H1 (cell line): ENCODE measurements at regions not wholly inside any gene's neighbourhood (a gene's known extent, or its start where the extent isn't known, plus 50 kb on each side); places are given as distances from the start of the nearest gene placed in this dataset.

Experiments used
- CTCF ChIA-PET: fragments of 300-600 bp; sonication (Branson Sonifier 250); formaldehyde crosslinking; loops from one replicate; lab custom pipeline; 2021; ENCODE audit not compliant: partially characterized antibody; lab: Charles Lee
- POLR2A ChIA-PET: fragments of 300-600 bp; sonication (Branson Sonifier 250); formaldehyde crosslinking; loops from one replicate; lab custom pipeline; 2021; ENCODE audit warnings: inconsistent platforms; ENCODE audit not compliant: partially characterized antibody; lab: Charles Lee
- DNase-seq, 2 experiments: peaks; one replicate each; pipeline versions ENCODE4 v3.0.0 to v3.0.0-alpha.2; 2010 to 2022; ENCODE audit warnings: low spot score in 2 of 2, low read depth in 1 of 2, mixed read lengths in 1 of 2
- FAIRE-seq: peaks from 2 replicates; lab custom pipeline; 2011; peaks lifted over from hg19 to GRCh38; lab: Jason Lieb, UNC
- H2AFZ ChIP-seq: 2 replicates; pipeline ENCODE4 v1.8.1; 2012; ENCODE audit warnings: low read length, inconsistent platforms
- H2AK5ac ChIP-seq: 2 replicates; pipeline ENCODE4 v1.6.1; 2013; ENCODE audit warnings: low read depth, low read length
- H2BK120ac ChIP-seq: replicated peaks from 2 replicates; pipeline ENCODE3; 2013; ENCODE audit warnings: low read depth, low read length, inconsistent platforms
- H2BK12ac ChIP-seq: 2 replicates; pipeline ENCODE4 v1.6.1; 2013; ENCODE audit warnings: low read depth, low read length
- H2BK15ac ChIP-seq: 2 replicates; pipeline ENCODE4 v1.6.1; 2013; ENCODE audit warnings: low read length
- H2BK20ac ChIP-seq: 2 replicates; pipeline ENCODE4 v1.6.1; 2013; ENCODE audit warnings: low read length
- H2BK5ac ChIP-seq: 2 replicates; pipeline ENCODE4 v1.6.1; 2013; ENCODE audit warnings: low read depth, low read length
- H3K14ac ChIP-seq: 2 replicates; pipeline ENCODE4 v1.6.1; 2013; ENCODE audit warnings: inconsistent platforms; ENCODE audit not compliant: insufficient read length
- H3K18ac ChIP-seq: 2 replicates; pipeline ENCODE4 v1.6.1; 2013; ENCODE audit warnings: low read length; ENCODE audit errors: extremely low read depth
- H3K23ac ChIP-seq: 2 replicates; pipeline ENCODE4 v1.6.1; 2013; ENCODE audit warnings: inconsistent platforms; ENCODE audit not compliant: insufficient read length
- H3K23me2 ChIP-seq: 2 replicates; pipeline ENCODE4 v1.6.1; 2013; ENCODE audit warnings: low read depth, low read length
- H3K27ac ChIP-seq: 2 replicates; pipeline ENCODE4 v1.6.1; 2011; ENCODE audit warnings: low read depth, low read length, inconsistent platforms
- H3K27me3 ChIP-seq, 4 experiments: replicated peaks in 1 of 4; 1 replicate in 1 of 4; 2 replicates in 3 of 4; pipeline versions ENCODE4 v1.6.1 to v1.8.1; 2011 to 2013; ENCODE audit warnings: low read length in 3 of 4, mild to moderate bottlenecking in 3 of 4, inconsistent platforms in 2 of 4, mixed read lengths in 2 of 4, moderate library complexity in 1 of 4; ENCODE audit not compliant: control insufficient read depth in 3 of 4, insufficient read depth in 3 of 4; ENCODE audit errors: extremely low read depth in 1 of 4
- H3K36me3 ChIP-seq, 4 experiments: 2 replicates each; pipeline versions ENCODE4 v1.6.1 to v1.8.1; 2011 to 2013; ENCODE audit warnings: mild to moderate bottlenecking in 4 of 4, low read length in 3 of 4, moderate library complexity in 2 of 4, control low read depth in 1 of 4, inconsistent platforms in 1 of 4; ENCODE audit not compliant: insufficient read depth in 4 of 4, control insufficient read depth in 2 of 4
- H3K4ac ChIP-seq: replicated peaks from 2 replicates; pipeline ENCODE3; 2013; ENCODE audit warnings: low read length, low read depth, mixed read lengths, inconsistent platforms; ENCODE audit not compliant: insufficient read length
- H3K4me1 ChIP-seq, 4 experiments: replicated peaks in 1 of 4; 1 replicate in 1 of 4; 2 replicates in 3 of 4; pipeline versions ENCODE4 v1.6.1 to v1.8.1; 2011 to 2013; ENCODE audit warnings: low read length in 3 of 4, inconsistent platforms in 2 of 4, mixed read lengths in 1 of 4; ENCODE audit not compliant: insufficient read depth in 4 of 4, control insufficient read depth in 3 of 4
- H3K4me2 ChIP-seq, 2 experiments: 2 replicates each; pipeline versions ENCODE4 v1.6.1 to v1.8.1; 2011 to 2013; ENCODE audit warnings: low read depth in 2 of 2, low read length in 2 of 2, control low read depth in 1 of 2, inconsistent platforms in 1 of 2, mild to moderate bottlenecking in 1 of 2; ENCODE audit not compliant: insufficient read depth in 1 of 2
- H3K4me3 ChIP-seq, 4 experiments: fragments of 200-600, 300-600 bp in 1 of 4; sonication (generic), shearing (Covaris generic), sonication (Bioruptor Twin) in 1 of 4; 2 replicates each; pipeline versions ENCODE4 v1.5.1 to v1.8.1; 2011 to 2016; ENCODE audit warnings: low read length in 4 of 4, low read depth in 3 of 4, control low read depth in 2 of 4, inconsistent platforms in 2 of 4, mild to moderate bottlenecking in 2 of 4, mixed read lengths in 1 of 4, moderate library complexity in 1 of 4; ENCODE audit not compliant: insufficient read depth in 2 of 4; ENCODE audit errors: extremely low read depth in 1 of 4
- H3K56ac ChIP-seq: replicated peaks from 2 replicates; pipeline ENCODE3; 2013; ENCODE audit warnings: low read depth, mild to moderate bottlenecking, mixed read lengths, low read length, inconsistent platforms; ENCODE audit not compliant: insufficient read length
- H3K79me1 ChIP-seq: 2 replicates; pipeline ENCODE4 v1.6.1; 2013; ENCODE audit warnings: low read depth, low read length, control low read depth
- H3K79me2 ChIP-seq, 2 experiments: 2 replicates each; pipeline versions ENCODE4 v1.6.1 to v1.8.1; 2012 to 2013; ENCODE audit warnings: low read length in 2 of 2, mild to moderate bottlenecking in 2 of 2, inconsistent platforms in 1 of 2; ENCODE audit not compliant: insufficient read depth in 2 of 2, control insufficient read depth in 1 of 2
- H3K9ac ChIP-seq, 4 experiments: replicated peaks in 1 of 4; 1 replicate in 1 of 4; 2 replicates in 3 of 4; pipeline versions ENCODE4 v1.6.1 to v1.8.1; 2011 to 2013; ENCODE audit warnings: low read depth in 3 of 4, low read length in 3 of 4, control low read depth in 2 of 4, mild to moderate bottlenecking in 2 of 4, moderate library complexity in 2 of 4, inconsistent platforms in 1 of 4; ENCODE audit errors: extremely low read depth in 1 of 4
- H3K9me3 ChIP-seq, 2 experiments: 2 replicates each; pipeline versions ENCODE4 v1.6.1 to v1.8.1; 2012 to 2013; ENCODE audit warnings: mild to moderate bottlenecking in 2 of 2, moderate library complexity in 2 of 2, control low read depth in 1 of 2, inconsistent platforms in 1 of 2, low read depth in 1 of 2, low read length in 1 of 2, mixed read lengths in 1 of 2; ENCODE audit not compliant: insufficient read depth in 2 of 2
- H4K20me1 ChIP-seq, 2 experiments: replicated peaks in 1 of 2; 2 replicates each; pipeline versions ENCODE3 to v1.8.1; 2011 to 2013; ENCODE audit warnings: inconsistent platforms in 2 of 2, low read length in 2 of 2, mild to moderate bottlenecking in 1 of 2; ENCODE audit not compliant: insufficient read depth in 2 of 2, control insufficient read depth in 1 of 2
- H4K5ac ChIP-seq: 2 replicates; pipeline ENCODE4 v1.6.1; 2013; ENCODE audit warnings: low read length, low read depth, mixed read lengths, inconsistent platforms; ENCODE audit not compliant: insufficient read length
- H4K8ac ChIP-seq: 2 replicates; pipeline ENCODE4 v1.8.0; 2013; ENCODE audit warnings: mild to moderate bottlenecking, moderate library complexity, low read length, inconsistent platforms; ENCODE audit not compliant: insufficient read depth; ENCODE audit errors: extremely low read depth
- H4K91ac ChIP-seq: replicated peaks from 2 replicates; pipeline ENCODE3; 2013; ENCODE audit warnings: low read length, mixed read lengths, inconsistent platforms; ENCODE audit not compliant: insufficient read length
- CHD1 ChIP-seq: IDR thresholded peaks from 2 replicates; pipeline ENCODE4 v1.6.1; 2012; ENCODE audit warnings: low read depth, low read length, improper control_type of control experiment
- CTCF ChIP-seq, 3 experiments: IDR thresholded peaks; 1 replicate in 2 of 3; 2 replicates in 1 of 3; pipeline versions ENCODE4 v1.5.1 to v1.6.1; 2011; ENCODE audit warnings: low read length in 3 of 3, mild to moderate bottlenecking in 3 of 3, inconsistent platforms in 2 of 3, low read depth in 1 of 3, moderate library complexity in 1 of 3; ENCODE audit not compliant: insufficient read depth in 1 of 3; ENCODE audit errors: control extremely low read depth in 1 of 3
- EP300 ChIP-seq, 2 experiments: IDR thresholded peaks; 1 replicate in 1 of 2; 2 replicates in 1 of 2; pipeline ENCODE4 v1.6.1; 2011 to 2012; ENCODE audit warnings: low read depth in 2 of 2, low read length in 2 of 2, mild to moderate bottlenecking in 2 of 2, borderline replicate concordance in 1 of 2, inconsistent platforms in 1 of 2, moderate library complexity in 1 of 2
- EZH2 ChIP-seq: fragments of 200-600 bp; sonication (generic); IDR thresholded peaks from 2 replicates; pipeline ENCODE4 v1.7.1; 2012; ENCODE audit warnings: low read depth, mild to moderate bottlenecking, moderate library complexity, low read length, inconsistent platforms; ENCODE audit not compliant: severe bottlenecking
- KDM4A ChIP-seq: IDR thresholded peaks from one replicate; pipeline ENCODE4 v1.7.1; 2012; ENCODE audit warnings: low read depth, mild to moderate bottlenecking, moderate library complexity, low read length, inconsistent platforms; ENCODE audit not compliant: severe bottlenecking
- MAFK ChIP-seq: IDR thresholded peaks from 2 replicates; pipeline ENCODE4 v1.6.1; 2012; ENCODE audit warnings: low read depth, mild to moderate bottlenecking, improper control_type of control experiment, low read length
- POLR2AphosphoS5 ChIP-seq: IDR thresholded peaks from 2 replicates; pipeline ENCODE4 v1.6.1; 2011; ENCODE audit warnings: low read depth, low read length
- POU5F1 ChIP-seq: IDR thresholded peaks from 2 replicates; pipeline ENCODE4 v1.6.1; 2011; ENCODE audit warnings: low read depth, mild to moderate bottlenecking, low read length, moderate library complexity
- SIRT6 ChIP-seq: IDR thresholded peaks from one replicate; pipeline ENCODE4 v1.7.1; 2012; ENCODE audit warnings: low read length, inconsistent platforms
- SRF ChIP-seq: IDR thresholded peaks from 2 replicates; pipeline ENCODE4 v1.6.1; 2011; ENCODE audit warnings: mild to moderate bottlenecking, low read depth, low read length, moderate library complexity
- SUZ12 ChIP-seq: fragments of 200-600 bp; sonication (generic); IDR thresholded peaks from 2 replicates; pipeline ENCODE4 v1.6.1; 2012; ENCODE audit warnings: mild to moderate bottlenecking, inconsistent platforms, low read length, moderate library complexity, mixed read lengths
- TAF7 ChIP-seq: optimal IDR thresholded peaks from 2 replicates; pipeline ENCODE3; 2011; ENCODE audit warnings: low read depth, mild to moderate bottlenecking, inconsistent platforms, low read length, moderate library complexity, borderline replicate concordance
- TBP ChIP-seq: IDR thresholded peaks from 2 replicates; pipeline ENCODE4 v1.6.1; 2011; ENCODE audit warnings: low read depth, low read length, improper control_type of control experiment
- WGBS, 2 experiments: shearing (Covaris generic) in 1 of 2; methylation state at CpG; one replicate each; pipeline versions ENCODE4 v1.1.6 to v1.1.7; 2013 to 2015; ENCODE audit warnings: low lambda C conversion rate in 2 of 2, mixed read lengths in 2 of 2, inconsistent platforms in 1 of 2, low coverage in 1 of 2, missing lambda C conversion rate in 1 of 2; ENCODE audit not compliant: insufficient replicate concordance in 2 of 2, insufficient coverage in 1 of 2, insufficient read length in 1 of 2; ENCODE audit errors: extremely low coverage in 1 of 2, missing lambda C conversion rate in 1 of 2; 5-methylcytosine and 5-hydroxymethylcytosine counted together

- DNase-seq: no peak
- Histone ChIP-seq H3K23me2 (no peaks in the 10 kb centered on the region), H3K27me3 (no peaks in the 10 kb centered on the region), H3K4me2 (no peak overlapping the region), H3K4me3 (no peak overlapping the region), H4K20me1 (no peaks in the 10 kb centered on the region), H3K14ac (no peak overlapping the region), H3K79me1 (no peaks in the 10 kb centered on the region), H3K27ac (no peak overlapping the region), H4K8ac (no peak overlapping the region), H2BK120ac (no peak overlapping the region), H2AFZ (no peak overlapping the region), H3K4me1 (no peaks in the 10 kb centered on the region), H3K36me3 (no peaks in the 10 kb centered on the region), H2BK5ac (no peak overlapping the region), H3K56ac (no peak overlapping the region), H3K23ac (no peak overlapping the region), H3K4ac (no peak overlapping the region), H4K91ac (no peak overlapping the region), H3K18ac (no peak overlapping the region), H2BK20ac (no peak overlapping the region), H2BK12ac (no peak overlapping the region), H3K9me3 (peaks cover 2% of the 10 kb centered on the region in 2 experiments; a peak in 1 of 4 replicates), H3K79me2 (no peaks in the 10 kb centered on the region), H2AK5ac (no peak overlapping the region), H4K5ac (no peak overlapping the region), H2BK15ac (no peak overlapping the region), H3K9ac (no peak overlapping the region)
- FAIRE-seq: no peak
- POLR2A ChIA-PET: no interaction called here
- CTCF ChIA-PET: no interaction called here
- 94% methylated on average over 4 of the region's 4 CpGs; no CpG with 5 or more reads in 1 of the 2 experiments for WGBS, 2 experiments
- TF ChIP-seq SRF (no peak), TAF7 (no peak), SIRT6 (no peak), CHD1 (no peak), KDM4A (no peak), MAFK (no peak), EZH2 (no peak), CTCF (IDR thresholded peaks at IDR 0.05; ENCODE audit: control extremely low read depth in 1 of 3, insufficient read depth in 1 of 3, low read depth in 1 of 3, low read length in 3 of 3) (no peak), SUZ12 (no peak), EP300 (IDR thresholded peaks at IDR 0.05; ENCODE audit: borderline replicate concordance in 1 of 2, low read depth in 2 of 2, low read length in 2 of 2) (no peak), POLR2AphosphoS5 (no peak), TBP (no peak), POU5F1 (no peak)
Observed at GRCh38 chr7:9453521-9453920, 1020.1 kb downstream of the NXPH1 start.
